ENCODE measurements at regions not wholly inside any gene's neighbourhood (a gene's known extent, or its start where the extent isn't known, plus 50 kb on each side); places are given as distances from the start of the nearest gene placed in this dataset.

- ATAC-seq (no peak), FAIRE-seq (no peak), DNase-seq (ENCODE audit: extremely low read depth in 1 of 4, low spot score in 3 of 4) (no peak)
- no peaks in the 10 kb centered on the region for H3K36me3 ChIP-seq (ENCODE audit: control insufficient read depth, insufficient read depth, low read length)
- no peak overlapping the region for H3K9ac ChIP-seq (ENCODE audit: insufficient read depth in 1 of 2, low read depth in 2 of 2, low read length in 2 of 2)
- in situ Hi-C loops (cut with MboI), result no loop called here
- ChIA-PET POLR2A (no interaction called here), CTCF (ENCODE audit: low intra/inter-chr PET ratio) (no interaction called here)
- TF ChIP-seq FOXJ2 (tag; IDR thresholded peaks at IDR 0.05), result no peak
- no peak for TF ChIP-seq LEF1 (IDR thresholded peaks at IDR 0.05)
- no peak for TF ChIP-seq GABPB2 (CRISPR knock-in tag; conservative IDR thresholded peaks at IDR 0.05)
- no peak for TF ChIP-seq PYGO2 (tag; IDR thresholded peaks at IDR 0.05)
- TF ChIP-seq RBBP5 (IDR thresholded peaks at IDR 0.05; ENCODE audit: borderline replicate concordance, insufficient read depth, low read length, poor library complexity, severe bottlenecking), result no peak
- no peak for TF ChIP-seq MEIS2 (IDR thresholded peaks at IDR 0.05; ENCODE audit: partially characterized antibody)
- TF ChIP-seq MLX (CRISPR knock-in tag; conservative IDR thresholded peaks at IDR 0.05), result no peak
- no peak for TF ChIP-seq SOX6 (IDR thresholded peaks at IDR 0.05)
- TF ChIP-seq ELF1 (tag; IDR thresholded peaks at IDR 0.05), result no peak
- no peak for TF ChIP-seq SMAD1 (IDR thresholded peaks at IDR 0.05; ENCODE audit: low read depth, low read length, partially characterized antibody)
- TF ChIP-seq NEUROD1 (IDR thresholded peaks at IDR 0.05; ENCODE audit: borderline replicate concordance, low read depth, low read length, partially characterized antibody), result no peak
- TF ChIP-seq KAT8 (IDR thresholded peaks at IDR 0.05; ENCODE audit: low read depth), result no peak
- no peak for TF ChIP-seq YBX1 (IDR thresholded peaks at IDR 0.05)
- TF ChIP-seq ZNF280B (CRISPR knock-in tag; IDR thresholded peaks at IDR 0.05), result no peak
- TF ChIP-seq ZNF695 (CRISPR knock-in tag; IDR thresholded peaks at IDR 0.05), result no peak
- no peaks in the 10 kb centered on the region; a peak in 1 of 5 replicates for H3K4me1 ChIP-seq (replicated peaks in 1 of 2; ENCODE audit: control insufficient read depth in 2 of 2, insufficient read depth in 2 of 2, low read length in 2 of 2)
- intact Hi-C loops (cut with micrococcal nuclease), result no loop called here
- no peaks in the 10 kb centered on the region for H3K9me3 ChIP-seq (replicated peaks; ENCODE audit: control insufficient read depth, insufficient read depth, low read depth, low read length)
- H4K20me1 ChIP-seq (replicated peaks; ENCODE audit: control insufficient read depth, insufficient read depth, low read length), result no peaks in the 10 kb centered on the region
- H3K9me1 ChIP-seq (ENCODE audit: control insufficient read depth, insufficient read depth, low read length), result no peaks in the 10 kb centered on the region
- no peaks in the 10 kb centered on the region; a peak in 1 of 5 replicates for H3K27me3 ChIP-seq (ENCODE audit: control insufficient read depth in 2 of 2, insufficient read depth in 2 of 2, low read length in 2 of 2)
- no peak overlapping the region for H3K4me2 ChIP-seq (ENCODE audit: insufficient read depth, low read length)
- no TSS peak for BruUV-seq (replicated peaks)
- no peaks in the 10 kb centered on the region for H3K79me2 ChIP-seq (ENCODE audit: control insufficient read depth, insufficient read depth, low read length)
- WGBS (ENCODE audit: insufficient coverage, low coverage, missing lambda C conversion rate), result 0% methylated on average over 1 of the region's 1 CpG
- H3K4me3 ChIP-seq, result no peak overlapping the region
- H3K27ac ChIP-seq (ENCODE audit: extremely low read depth, low read depth, low read length), result no peak overlapping the region
- no peak overlapping the region for H2AFZ ChIP-seq (ENCODE audit: low read depth, low read length)
Measured at GRCh38 chr5:82669720-82670119, 391.6 kb upstream of the RPS23 start.
